HG03439 (cell line): ENCODE measurements at regions not wholly inside any gene's neighbourhood (a gene's known extent, or its start where the extent isn't known, plus 50 kb on each side); places are given as distances from the start of the nearest gene placed in this dataset.

ENCODE experiments used
- ATAC-seq: cut with Tn5 transposase; IDR thresholded peaks from one replicate; pipeline ENCODE4 v1.9.1; 2021; ENCODE audit warnings: mild to moderate bottlenecking, moderate library complexity; ENCODE audit not compliant: unreplicated experiment

DNA sequence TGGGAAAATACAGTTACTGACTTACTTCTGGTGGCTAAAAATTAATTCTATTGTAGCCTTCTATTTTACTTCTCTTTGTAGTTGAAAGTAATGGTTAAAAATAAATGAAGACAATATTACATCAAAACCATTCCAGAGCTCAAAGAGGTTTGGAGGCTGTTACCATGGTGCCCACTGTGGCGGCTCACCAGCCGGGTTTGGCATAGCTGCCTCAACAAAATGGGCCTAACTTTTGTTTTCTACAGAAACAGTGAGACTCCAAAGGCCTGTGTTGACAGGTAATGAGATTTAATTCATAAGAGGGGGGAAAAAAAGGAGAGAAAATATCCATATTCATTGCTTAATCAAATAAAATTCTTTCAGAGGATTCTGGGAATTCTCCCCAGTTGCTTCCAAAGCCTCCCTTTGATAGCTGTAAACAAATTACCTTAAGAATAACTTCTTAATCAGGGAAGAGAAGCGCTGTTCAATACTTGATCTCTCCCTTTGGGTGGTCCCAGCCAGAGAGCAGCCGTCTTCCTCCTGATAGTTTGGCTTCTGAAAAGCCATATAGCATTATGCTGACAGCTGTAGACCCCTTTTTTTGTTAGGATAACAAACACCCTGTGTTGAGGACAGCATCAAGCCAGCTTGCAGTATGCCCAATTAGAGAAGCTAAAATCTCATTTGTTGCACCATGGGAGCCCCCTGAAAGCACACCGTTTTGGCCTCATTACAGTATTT lies 266.8 kb downstream of the NEDD1 start:
- ATAC-seq = no peak

GRCh38 chr12:97177481-97177880 lies 270.4 kb downstream of the NEDD1 start:
- no peak for ATAC-seq

DNA sequence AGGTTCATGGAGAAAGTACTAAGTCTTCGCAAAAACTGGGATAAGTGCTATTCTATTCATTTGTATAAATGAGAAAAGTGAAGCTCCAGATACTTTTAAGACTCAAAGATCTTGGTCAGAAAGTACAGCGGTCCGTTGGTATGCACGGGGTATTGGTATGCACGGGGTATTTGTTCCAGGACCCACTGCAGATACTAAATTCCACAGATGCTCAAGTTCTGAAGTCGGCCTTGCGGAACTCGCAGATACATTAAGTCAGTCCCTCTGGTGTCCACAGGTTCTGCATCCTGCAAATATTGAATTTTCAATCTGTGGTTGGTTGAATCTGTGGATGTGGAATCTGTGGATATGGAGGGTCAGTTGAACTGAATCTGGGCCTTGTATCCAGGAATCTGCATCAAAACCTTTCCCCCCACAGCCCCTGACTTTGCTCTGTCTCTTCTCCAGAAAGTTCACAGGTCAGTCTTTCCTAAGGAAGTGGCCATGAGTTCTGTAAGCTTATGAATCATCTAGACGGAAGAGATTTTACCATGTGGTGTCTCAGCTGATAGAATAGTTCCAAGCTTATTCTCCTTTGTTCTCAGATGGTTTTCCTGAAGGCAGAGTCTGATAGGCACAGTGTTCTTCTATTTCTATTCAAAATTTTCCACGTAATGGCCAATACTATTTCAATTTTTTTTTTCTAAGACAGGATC lies 274.7 kb downstream of the NEDD1 start:
- ATAC-seq = no peak

DNA sequence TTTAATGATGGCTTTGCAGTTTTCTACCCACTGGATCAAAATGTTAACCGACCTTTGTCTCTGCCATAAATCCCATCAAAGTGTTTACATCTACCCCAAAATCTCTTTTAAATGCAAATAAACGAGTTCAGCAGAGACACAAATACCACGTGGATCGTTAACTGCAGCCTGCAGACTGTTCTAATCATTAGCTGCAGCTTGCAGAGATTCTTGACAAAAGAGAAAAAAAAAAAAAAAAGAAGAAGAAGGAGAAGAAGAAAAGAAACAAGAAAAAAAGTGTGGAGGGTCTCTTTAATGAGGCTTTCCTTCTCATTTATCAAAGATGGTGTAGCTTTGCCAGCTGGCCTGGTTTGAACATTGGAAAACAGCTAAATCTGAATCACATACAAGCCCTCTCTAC lies 275.7 kb downstream of the NEDD1 start:
- ATAC-seq = no peak

- no peak for ATAC-seq
These were observed 277.2 kb downstream of the NEDD1 start for GRCh38 chr12:97184127-97184773.

DNA sequence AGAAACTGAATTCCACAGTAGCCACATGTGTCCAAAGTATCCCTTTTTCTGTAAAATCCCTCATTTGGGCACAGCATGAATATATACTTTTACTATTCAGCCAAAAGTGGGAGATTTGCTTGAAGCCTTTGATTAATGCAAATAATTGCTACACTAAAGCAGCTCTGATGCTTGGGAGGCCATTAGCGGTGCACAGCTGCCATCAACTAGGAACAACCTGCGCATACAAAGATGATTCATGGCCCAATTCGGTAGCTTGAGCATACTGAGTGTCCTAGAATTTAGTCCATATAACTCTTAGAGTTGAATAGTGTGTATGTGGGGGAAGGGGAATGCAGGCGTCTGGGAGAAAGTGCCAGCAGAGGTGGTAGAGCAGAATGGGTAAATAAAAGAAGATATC lies 277.0 kb upstream of the RMST start:
- no peak for ATAC-seq

GRCh38 chr12:97194546-97194945 lies 268.1 kb upstream of the RMST start:
- no peak for ATAC-seq

- ATAC-seq = no peak
These were observed 262.4 kb upstream of the RMST start for GRCh38 chr12:97200181-97200580.

DNA sequence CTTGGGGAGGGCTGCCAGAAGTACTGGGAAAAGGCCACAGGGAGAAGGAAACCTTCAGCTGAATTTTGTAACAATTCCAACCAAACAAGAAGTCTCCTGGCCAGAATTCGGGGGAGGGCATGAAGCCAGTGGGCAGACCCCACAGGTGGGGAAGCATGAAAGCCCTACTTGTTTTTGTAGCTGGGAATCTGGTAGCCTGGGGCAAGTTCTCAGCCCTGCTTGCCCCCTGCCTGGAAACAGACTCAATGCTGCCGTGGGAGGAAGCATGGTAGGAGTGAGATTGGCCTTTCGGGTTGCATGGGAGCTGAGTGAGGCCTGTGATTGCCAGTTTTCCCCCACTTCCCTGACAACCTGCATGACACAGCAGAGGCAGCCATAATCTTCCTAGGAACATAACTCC lies 259.2 kb upstream of the RMST start:
- no peak for ATAC-seq

DNA sequence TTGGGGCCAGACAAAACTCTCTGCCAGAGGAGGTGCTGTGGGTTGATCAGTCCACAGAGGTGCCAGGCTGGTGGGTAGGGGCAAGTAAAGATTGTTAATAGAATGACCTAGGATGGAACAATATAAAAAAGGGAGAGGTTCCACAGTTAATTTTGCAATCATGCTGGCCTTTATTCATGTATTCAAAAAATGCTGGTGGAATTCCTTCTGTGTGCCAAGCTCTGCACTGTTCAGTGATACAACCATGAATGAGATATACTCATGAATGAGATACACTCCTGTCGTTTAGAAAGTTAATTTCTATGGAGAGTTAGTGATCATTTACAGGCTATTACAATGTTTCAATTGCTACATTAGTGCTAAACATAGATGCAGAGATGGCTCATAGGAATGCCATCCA lies 252.6 kb upstream of the RMST start:
- no peak for ATAC-seq

DNA sequence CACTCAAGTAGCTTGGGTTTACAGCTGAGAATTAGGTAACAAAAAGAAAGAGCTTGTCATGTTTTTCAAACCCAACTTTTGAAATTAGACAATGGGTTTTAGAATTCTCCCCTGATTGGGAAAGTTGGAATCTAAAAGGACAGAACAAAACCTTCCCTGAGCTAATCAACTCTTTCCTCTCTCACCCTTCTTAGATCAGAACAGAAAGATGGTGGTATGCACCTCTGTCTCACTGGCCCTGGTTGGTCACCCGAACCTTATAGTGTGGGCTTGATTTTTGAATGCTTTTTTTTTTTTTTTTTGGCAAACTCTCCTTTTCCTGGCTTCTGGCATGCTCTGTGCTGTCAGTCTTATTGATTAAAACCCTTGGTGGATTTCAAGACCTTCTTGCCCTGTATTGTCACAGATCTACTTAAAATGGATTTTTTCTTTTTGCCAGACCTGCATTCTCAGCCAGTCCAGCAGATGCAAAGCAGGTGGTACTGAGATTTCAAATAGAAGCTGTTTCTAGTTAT lies 251.1 kb upstream of the RMST start:
- ATAC-seq = no peak

- no peak for ATAC-seq
These were observed 245.8 kb upstream of the RMST start for GRCh38 chr12:97216848-97217247.

GRCh38 chr12:97222391-97222790 lies 240.2 kb upstream of the RMST start:
- no peak for ATAC-seq

DNA sequence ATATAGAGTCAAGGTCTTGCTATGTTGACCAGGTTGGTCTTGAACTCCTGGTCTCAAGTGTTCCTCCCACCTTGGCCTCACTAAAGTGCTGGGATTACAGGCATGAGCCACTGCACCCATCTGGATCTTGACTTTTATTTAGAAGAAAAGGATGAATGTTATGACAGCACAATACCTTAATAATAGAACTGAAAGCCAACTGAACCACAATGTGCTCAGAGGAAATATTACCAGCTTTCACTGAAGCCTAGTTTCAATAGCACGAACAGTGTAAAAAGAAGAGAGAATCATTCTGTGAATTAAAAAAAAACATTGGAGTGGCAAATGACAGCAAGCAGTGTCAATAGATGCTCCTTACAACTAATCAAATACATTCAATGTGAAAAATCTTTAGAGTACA lies 239.2 kb upstream of the RMST start:
- no peak for ATAC-seq

- no peak for ATAC-seq
These were observed 233.6 kb upstream of the RMST start for GRCh38 chr12:97229004-97229403.

- ATAC-seq = no peak
These were observed 227.5 kb upstream of the RMST start for GRCh38 chr12:97235102-97235501.

GRCh38 chr12:97246368-97246767 lies 216.2 kb upstream of the RMST start:
- no peak for ATAC-seq

- no peak for ATAC-seq
These were observed 212.1 kb upstream of the RMST start for GRCh38 chr12:97250483-97250882.

GRCh38 chr12:97257726-97258125 lies 204.9 kb upstream of the RMST start:
- ATAC-seq = no peak

GRCh38 chr12:97259098-97259497 lies 203.5 kb upstream of the RMST start:
- no peak for ATAC-seq

DNA sequence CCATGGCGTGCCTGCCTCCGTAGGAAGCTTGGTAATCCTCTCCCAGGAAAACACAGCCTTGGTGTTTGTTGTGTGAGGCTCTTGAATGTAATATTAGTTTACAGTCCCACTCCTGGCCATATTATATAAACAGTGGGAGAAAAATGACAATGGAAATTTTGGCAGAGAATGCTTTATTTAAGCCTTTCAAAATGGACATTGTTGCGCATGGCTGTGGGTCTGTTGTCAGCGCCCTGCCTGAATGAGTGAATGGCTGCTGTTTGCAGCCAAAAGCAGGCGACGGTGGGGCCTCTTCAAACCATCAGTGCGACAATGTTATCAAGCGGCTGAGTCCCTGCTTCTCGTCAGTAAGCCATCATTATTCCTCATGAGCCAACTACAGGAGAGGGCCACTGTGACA lies 201.8 kb upstream of the RMST start:
- ATAC-seq = no peak

GRCh38 chr12:97267166-97267565 lies 195.4 kb upstream of the RMST start:
- no peak for ATAC-seq
